HG02973 (cell line): ENCODE measurements at regions not wholly inside any gene's neighbourhood (a gene's known extent, or its start where the extent isn't known, plus 50 kb on each side); places are given as distances from the start of the nearest gene placed in this dataset.
"Not testable (repeated sequence)": the region's sequence is repeated elsewhere in the genome, so short reads cannot be mapped to it uniquely, and the experiment has no call there.

ENCODE experiments used
- ATAC-seq: cut with Tn5 transposase; IDR thresholded peaks from one replicate; pipeline ENCODE4 v1.9.1; 2021; ENCODE audit warnings: moderate library complexity; ENCODE audit not compliant: unreplicated experiment

DNA sequence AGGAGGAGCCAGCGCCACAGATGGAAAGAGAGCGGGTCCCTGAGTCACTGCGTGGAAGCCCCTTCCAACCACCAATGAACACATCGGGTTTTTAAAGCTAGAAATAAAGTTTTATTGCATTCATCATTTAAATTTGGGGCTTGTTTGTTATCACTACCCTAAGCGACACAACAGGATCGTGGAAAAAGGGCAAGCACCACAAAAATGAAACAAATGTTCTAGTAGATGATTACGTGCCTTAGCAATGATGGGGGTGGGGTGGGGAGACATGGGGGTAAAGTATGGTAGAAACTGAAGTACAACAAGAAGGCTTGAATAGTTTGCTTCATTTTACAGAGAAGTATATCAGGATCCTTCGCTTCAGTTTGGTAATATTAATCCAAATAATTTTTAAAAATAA is 221.6 kb upstream of the ATP10A start:
- no peak for ATAC-seq

- no peak for ATAC-seq
Measured at GRCh38 chr15:26083896-26084295, 220.8 kb upstream of the ATP10A start.

- no peak for ATAC-seq
Measured at GRCh38 chr15:26083457-26083856, 220.3 kb upstream of the ATP10A start.

- ATAC-seq, result peak; percentile 96
Measured at GRCh38 chr15:26082221-26083109, 219.3 kb upstream of the ATP10A start.

- no peak for ATAC-seq
Measured at GRCh38 chr15:26081758-26082220, 218.7 kb upstream of the ATP10A start.

DNA sequence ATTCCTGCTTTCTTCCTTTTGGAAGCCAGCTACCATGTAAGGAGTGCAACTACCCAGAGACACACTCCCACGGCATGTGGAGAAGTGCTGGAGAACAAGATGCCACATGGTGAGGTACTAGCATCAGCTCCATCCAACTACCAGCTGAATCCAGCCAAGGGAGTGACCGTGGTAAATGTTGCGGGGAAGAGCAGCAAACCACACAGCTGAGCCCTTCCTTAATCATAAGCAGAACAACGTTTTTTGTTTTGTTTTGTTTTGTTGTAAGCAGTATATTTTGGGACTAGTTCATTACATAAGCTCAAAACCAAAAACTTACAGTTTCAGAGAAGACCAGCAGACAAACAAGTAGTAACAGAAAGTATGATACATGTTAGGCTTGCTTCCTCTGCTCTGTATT is 212.6 kb upstream of the ATP10A start:
- ATAC-seq, result no peak

- no peak for ATAC-seq
Measured at GRCh38 chr15:26073430-26074333, 210.6 kb upstream of the ATP10A start.

DNA sequence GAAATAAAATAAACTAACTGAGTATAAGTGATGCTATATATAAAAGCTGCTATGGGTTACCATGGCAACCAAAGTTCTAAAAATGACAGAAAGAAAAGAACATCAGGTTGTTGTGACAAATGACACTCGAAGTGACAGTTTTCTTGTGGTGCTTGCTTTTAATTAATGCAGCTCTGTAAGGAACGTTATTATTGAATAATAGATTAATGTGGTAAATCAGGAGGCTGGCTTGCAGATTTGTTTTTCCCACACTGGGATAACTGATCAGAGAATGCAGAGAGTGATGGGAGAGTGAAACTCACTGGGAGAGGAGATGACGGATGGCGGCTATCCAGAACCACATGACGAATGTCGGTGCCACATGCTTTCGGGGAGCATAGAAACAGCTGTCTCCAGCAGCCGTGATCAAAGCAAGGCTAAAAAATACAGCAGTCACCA is 207.0 kb upstream of the ATP10A start:
- ATAC-seq, result no peak

DNA sequence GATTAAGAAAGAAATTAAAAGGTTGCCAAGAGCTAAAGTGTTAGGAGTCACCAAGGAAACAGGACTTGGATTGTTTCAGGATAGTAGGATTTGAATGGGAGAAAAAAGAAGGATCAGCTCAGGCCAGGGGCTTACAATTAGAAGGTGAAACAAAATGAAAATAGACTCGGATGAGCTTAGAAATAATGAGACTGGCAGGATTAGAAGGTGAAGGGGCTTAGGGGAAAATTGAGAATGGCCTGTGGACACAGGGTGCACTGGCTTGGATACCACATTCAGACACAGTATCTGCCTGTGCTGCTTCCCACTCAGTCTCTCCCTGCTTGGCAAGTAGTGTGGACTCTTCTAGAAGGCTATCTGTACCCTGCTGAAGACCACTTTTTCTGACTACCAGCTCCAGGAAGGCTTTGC is 206.1 kb upstream of the ATP10A start:
- no peak for ATAC-seq

GRCh38 chr15:26066896-26067295 is 203.8 kb upstream of the ATP10A start:
- ATAC-seq, result no peak

DNA sequence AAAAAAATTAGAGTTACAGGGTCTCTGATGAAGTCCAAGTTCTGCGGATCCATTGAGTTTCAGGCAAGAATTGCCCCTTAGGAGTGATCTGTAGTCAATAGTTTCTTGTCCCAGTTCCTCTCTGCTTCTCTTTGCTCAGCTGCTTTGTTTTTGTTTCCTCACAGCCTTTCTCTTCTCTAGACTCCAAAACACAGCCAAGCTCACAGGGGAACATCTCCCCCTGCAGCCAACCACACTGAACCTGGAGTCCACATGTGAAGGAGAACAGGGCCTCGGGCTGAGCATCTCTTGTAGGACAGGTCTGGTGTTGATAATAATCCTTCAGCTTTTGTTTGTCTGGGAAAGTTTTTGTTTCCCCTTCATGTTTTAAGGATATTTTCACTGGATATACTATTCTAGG is 202.6 kb upstream of the ATP10A start:
- no peak for ATAC-seq

DNA sequence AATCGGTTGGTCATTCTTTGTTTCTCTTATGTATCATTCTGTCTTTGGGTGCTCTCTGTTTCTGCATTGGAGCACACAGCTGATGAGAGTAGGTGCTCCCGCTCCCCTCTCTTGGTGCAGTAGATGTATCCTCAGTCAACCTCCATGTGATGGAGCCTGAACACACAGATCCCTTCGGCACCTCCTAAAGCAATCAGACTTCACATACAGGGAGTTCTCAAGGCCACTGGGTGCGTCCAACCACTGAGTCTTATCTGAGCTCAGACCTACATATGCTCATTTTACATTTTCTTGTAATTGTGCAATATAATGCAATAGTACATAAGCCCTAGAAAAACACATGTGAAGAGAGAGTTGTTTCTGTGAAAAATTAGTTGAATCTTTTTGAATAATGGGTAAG is 198.1 kb upstream of the ATP10A start:
- ATAC-seq, result no peak

GRCh38 chr15:26056766-26057165 is 193.6 kb upstream of the ATP10A start:
- ATAC-seq, result not testable (repeated sequence)

DNA sequence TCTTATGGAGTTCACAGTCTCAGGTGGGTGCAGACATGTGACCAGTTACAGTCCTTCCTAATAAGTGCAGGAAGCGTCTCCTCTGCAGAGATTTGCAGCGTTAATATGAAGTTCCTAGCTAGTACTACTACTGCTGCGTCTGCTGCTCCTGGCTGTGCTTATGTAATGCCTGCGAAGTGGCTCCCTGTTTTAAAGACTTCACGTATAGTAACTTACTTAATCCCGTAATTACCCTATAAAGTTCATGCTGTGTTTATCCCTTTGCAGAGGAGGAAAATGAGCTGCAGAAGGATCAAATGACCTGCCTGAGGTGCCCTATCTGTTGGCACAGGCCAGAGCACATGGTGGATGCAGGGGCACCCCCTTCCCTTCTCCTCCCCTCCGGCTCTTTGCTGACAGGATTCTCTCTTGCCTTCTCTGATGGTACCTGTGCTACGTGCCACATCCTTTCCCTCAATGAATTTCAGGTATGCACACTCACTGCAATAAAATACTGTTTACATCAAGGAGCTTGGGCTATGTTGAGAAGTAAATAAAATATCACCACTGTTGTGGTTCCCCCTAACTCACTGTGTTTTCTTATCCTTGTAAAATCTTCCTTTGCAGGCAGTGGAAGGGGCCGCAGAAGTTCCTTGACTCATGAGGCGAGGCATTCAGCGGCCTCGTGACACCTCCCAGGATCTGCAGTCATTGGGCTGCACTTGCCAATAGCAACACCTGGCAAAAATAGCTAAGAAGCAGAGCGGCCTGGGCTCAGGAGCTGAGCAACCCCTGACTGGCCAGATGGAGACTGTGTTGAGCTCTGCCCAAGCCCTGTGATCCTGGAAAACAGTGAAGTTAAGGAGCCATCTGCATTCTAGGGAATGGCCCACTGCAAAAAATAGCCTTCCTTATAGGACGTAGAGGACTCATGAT is 188.9 kb upstream of the ATP10A start:
- no peak for ATAC-seq

GRCh38 chr15:26050984-26051383 is 187.9 kb upstream of the ATP10A start:
- no peak for ATAC-seq

GRCh38 chr15:26049900-26050657 is 187.0 kb upstream of the ATP10A start:
- ATAC-seq, result no peak

GRCh38 chr15:26048669-26049068 is 185.5 kb upstream of the ATP10A start:
- no peak for ATAC-seq

GRCh38 chr15:26045516-26045915 is 182.4 kb upstream of the ATP10A start:
- no peak for ATAC-seq

DNA sequence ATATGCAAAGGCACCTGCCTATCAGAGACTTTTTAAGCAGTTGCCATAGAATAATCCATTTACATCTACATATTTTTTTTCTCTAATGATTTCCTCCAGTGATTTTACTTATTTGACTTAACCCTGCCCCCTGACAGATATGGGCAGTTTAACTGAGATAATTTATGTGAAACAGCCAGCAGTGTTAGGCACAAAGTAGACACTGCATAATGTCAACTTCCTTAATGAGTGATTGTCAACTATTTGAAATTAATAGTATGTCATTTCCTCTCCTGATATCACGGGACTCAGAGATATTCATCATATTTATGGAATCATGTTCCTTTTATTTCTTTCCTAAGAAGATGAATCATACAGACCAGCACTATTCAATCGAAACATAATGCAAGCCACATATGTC is 179.9 kb upstream of the ATP10A start:
- ATAC-seq, result no peak

DNA sequence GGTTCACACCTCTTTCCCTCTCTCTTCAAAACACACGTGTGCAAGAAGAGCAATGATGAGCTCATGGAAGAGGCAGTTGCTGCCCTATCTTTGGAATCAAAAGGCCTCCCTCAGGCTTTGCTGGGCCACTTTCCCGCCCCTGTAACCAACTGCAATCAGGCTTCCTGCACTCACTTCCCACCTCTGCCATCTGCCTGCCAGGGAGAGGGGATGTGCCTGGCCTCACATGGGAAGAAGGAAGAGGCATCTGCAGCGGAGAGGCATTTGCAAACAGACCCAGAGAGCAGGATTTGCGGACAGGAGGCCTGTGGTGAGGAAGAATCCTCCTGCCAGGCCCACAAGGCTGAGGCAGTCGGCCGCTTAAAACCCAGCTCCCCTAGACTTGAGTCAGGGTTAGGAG is 175.6 kb upstream of the ATP10A start:
- no peak for ATAC-seq
